H9 (cell line): ENCODE measurements at regions not wholly inside any gene's neighbourhood (a gene's known extent, or its start where the extent isn't known, plus 50 kb on each side); places are given as distances from the start of the nearest gene placed in this dataset.

ENCODE experiments used
- DNase-seq: peaks from one replicate; pipeline ENCODE4 v3.0.0-alpha.2; 2017
- H2AFZ ChIP-seq: one replicate; pipeline ENCODE4 v1.6.1; 2013; ENCODE audit warnings: mild to moderate bottlenecking, low read length, control low read depth, moderate library complexity
- H2AK5ac ChIP-seq: 2 replicates; pipeline ENCODE4 v1.6.1; 2013; ENCODE audit warnings: low read length, control low read depth, mixed read lengths; ENCODE audit not compliant: insufficient read length
- H2BK120ac ChIP-seq: one replicate; pipeline ENCODE4 v1.6.1; 2013; ENCODE audit warnings: low read depth, mild to moderate bottlenecking, low read length, control low read depth, inconsistent platforms; ENCODE audit not compliant: poor library complexity, severe bottlenecking
- H2BK12ac ChIP-seq: 2 replicates; pipeline ENCODE4 v1.6.1; 2013; ENCODE audit warnings: low read length, control low read depth, mixed read lengths, low read depth; ENCODE audit not compliant: insufficient read length
- H2BK15ac ChIP-seq: 2 replicates; pipeline ENCODE4 v1.6.1; 2013; ENCODE audit warnings: low read depth, low read length, control low read depth
- H2BK20ac ChIP-seq: one replicate; pipeline ENCODE4 v1.6.1; 2013; ENCODE audit warnings: low read depth, mild to moderate bottlenecking, low read length, control low read depth, inconsistent platforms; ENCODE audit not compliant: poor library complexity, severe bottlenecking
- H2BK5ac ChIP-seq: 2 replicates; pipeline ENCODE4 v1.6.1; 2013; ENCODE audit warnings: low read length, control low read depth, mixed read lengths; ENCODE audit not compliant: insufficient read length
- H3K14ac ChIP-seq: 2 replicates; pipeline ENCODE4 v1.6.1; 2013; ENCODE audit warnings: low read length, control low read depth; ENCODE audit not compliant: insufficient read depth
- H3K18ac ChIP-seq: 2 replicates; pipeline ENCODE4 v1.6.1; 2013; ENCODE audit warnings: low read depth, mild to moderate bottlenecking, mixed read lengths, low read length, control low read depth; ENCODE audit not compliant: insufficient read length
- H3K23ac ChIP-seq: 2 replicates; pipeline ENCODE4 v1.6.1; 2013; ENCODE audit warnings: low read length, control low read depth, mixed read lengths, low read depth; ENCODE audit not compliant: insufficient read length
- H3K23me2 ChIP-seq: 2 replicates; pipeline ENCODE4 v1.6.1; 2013; ENCODE audit warnings: low read depth, mild to moderate bottlenecking, mixed read lengths, low read length, control low read depth; ENCODE audit not compliant: insufficient read length, poor library complexity, severe bottlenecking
- H3K27ac ChIP-seq: 2 replicates; pipeline ENCODE4 v1.5.1; 2013; ENCODE audit warnings: low read length, control low read depth, mixed read lengths, low read depth; ENCODE audit not compliant: insufficient read length
- H3K27me3 ChIP-seq: 2 replicates; pipeline ENCODE4 v1.6.1; 2013; ENCODE audit warnings: low read length, control low read depth, inconsistent platforms; ENCODE audit not compliant: insufficient read depth
- H3K4ac ChIP-seq: 2 replicates; pipeline ENCODE4 v1.6.1; 2013; ENCODE audit warnings: low read depth, mild to moderate bottlenecking, control low read depth, inconsistent platforms, low read length, moderate library complexity
- H3K4me1 ChIP-seq: 2 replicates; pipeline ENCODE4 v1.6.1; 2013; ENCODE audit warnings: low read length, control low read depth, inconsistent platforms; ENCODE audit not compliant: insufficient read depth
- H3K4me2 ChIP-seq: 2 replicates; pipeline ENCODE4 v1.6.1; 2013; ENCODE audit warnings: low read length, control low read depth, mixed read lengths; ENCODE audit not compliant: insufficient read length, insufficient read depth
- H3K56ac ChIP-seq: 2 replicates; pipeline ENCODE4 v1.6.1; 2013; ENCODE audit warnings: low read depth, mild to moderate bottlenecking, mixed read lengths, low read length, control low read depth; ENCODE audit not compliant: insufficient read length
- H3K79me1 ChIP-seq: 2 replicates; pipeline ENCODE4 v1.6.1; 2013; ENCODE audit warnings: low read depth, mild to moderate bottlenecking, moderate library complexity, low read length, control low read depth, inconsistent platforms; ENCODE audit not compliant: insufficient read depth, poor library complexity, severe bottlenecking
- H3K79me2 ChIP-seq: 2 replicates; pipeline ENCODE4 v1.6.1; 2013; ENCODE audit warnings: low read length, control low read depth, inconsistent platforms; ENCODE audit not compliant: insufficient read depth
- H3K9ac ChIP-seq: 2 replicates; pipeline ENCODE4 v1.6.1; 2013; ENCODE audit warnings: low read length, control low read depth, mixed read lengths; ENCODE audit not compliant: insufficient read length; ENCODE audit errors: extremely low read depth
- H3K9me3 ChIP-seq: one replicate; pipeline ENCODE4 v1.6.1; 2013; ENCODE audit warnings: low read depth, low read length, inconsistent platforms; ENCODE audit not compliant: control insufficient read depth
- H3T11ph ChIP-seq: one replicate; pipeline ENCODE4 v1.6.1; 2013; ENCODE audit warnings: mild to moderate bottlenecking, low read length, control low read depth, inconsistent platforms
- H4K20me1 ChIP-seq: one replicate; pipeline ENCODE4 v1.6.1; 2013; ENCODE audit not compliant: control insufficient read depth, insufficient read length, insufficient read depth
- H4K5ac ChIP-seq: 2 replicates; pipeline ENCODE4 v1.6.1; 2013; ENCODE audit warnings: low read depth, mild to moderate bottlenecking, mixed read lengths, low read length, control low read depth; ENCODE audit not compliant: insufficient read length
- H4K8ac ChIP-seq: replicated peaks from 2 replicates; pipeline ENCODE4 v1.6.1; 2013; ENCODE audit warnings: low read length, control low read depth, mixed read lengths, low read depth; ENCODE audit not compliant: insufficient read length
- H4K91ac ChIP-seq: 2 replicates; pipeline ENCODE4 v1.6.1; 2013; ENCODE audit warnings: low read depth, mild to moderate bottlenecking, moderate library complexity, mixed read lengths, low read length, control low read depth; ENCODE audit not compliant: insufficient read length
- H3K27ac Mint-ChIP-seq, 3 experiments: 2 replicates in 2 of 3; 3 replicates in 1 of 3; pipeline ENCODE4 v1.8.0; 2020 to 2021; ENCODE audit warnings: mixed read lengths in 3 of 3, mild to moderate bottlenecking in 1 of 3, moderate library complexity in 1 of 3
- H3K27me3 Mint-ChIP-seq: 2 replicates; pipeline ENCODE4 v1.8.0; 2021; ENCODE audit warnings: low read depth, mild to moderate bottlenecking, moderate library complexity, mixed read lengths
- H3K36me3 Mint-ChIP-seq, 3 experiments: 2 replicates in 2 of 3; 3 replicates in 1 of 3; pipeline ENCODE4 v1.8.0; 2020 to 2021; ENCODE audit warnings: low read depth in 3 of 3, mixed read lengths in 3 of 3; ENCODE audit not compliant: insufficient read depth in 1 of 3
- H3K4me1 Mint-ChIP-seq, 2 experiments: 2 replicates each; pipeline ENCODE4 v1.8.0; 2020; ENCODE audit warnings: mixed read lengths in 2 of 2
- H3K4me3 Mint-ChIP-seq, 2 experiments: 2 replicates in 1 of 2; 3 replicates in 1 of 2; pipeline ENCODE4 v1.8.0; 2020 to 2021; ENCODE audit warnings: mild to moderate bottlenecking in 2 of 2, mixed read lengths in 2 of 2, moderate library complexity in 1 of 2
- H3K9me3 Mint-ChIP-seq, 2 experiments: 2 replicates in 1 of 2; 3 replicates in 1 of 2; pipeline ENCODE4 v1.8.0; 2020; ENCODE audit warnings: mild to moderate bottlenecking in 2 of 2, mixed read lengths in 2 of 2, moderate library complexity in 1 of 2
- WGBS: extraction: QIAGEN DNeasy Blood & Tissue Kit; methylation state at CpG from one replicate; pipeline ENCODE4 v1.1.7; 2013; ENCODE audit warnings: missing lambda C conversion rate, low lambda C conversion rate, mixed read lengths; ENCODE audit not compliant: insufficient read length; ENCODE audit errors: extremely low coverage; 5-methylcytosine and 5-hydroxymethylcytosine counted together
- TF ChIP-seq, protein P1 (sequence below): fragments of 200-600 bp; sonication (generic); conservative IDR thresholded peaks from 3 replicates; pipeline ENCODE4 v1.8.0; 2021; ENCODE audit warnings: antibody characterized with exemption, mild to moderate bottlenecking

DNA sequence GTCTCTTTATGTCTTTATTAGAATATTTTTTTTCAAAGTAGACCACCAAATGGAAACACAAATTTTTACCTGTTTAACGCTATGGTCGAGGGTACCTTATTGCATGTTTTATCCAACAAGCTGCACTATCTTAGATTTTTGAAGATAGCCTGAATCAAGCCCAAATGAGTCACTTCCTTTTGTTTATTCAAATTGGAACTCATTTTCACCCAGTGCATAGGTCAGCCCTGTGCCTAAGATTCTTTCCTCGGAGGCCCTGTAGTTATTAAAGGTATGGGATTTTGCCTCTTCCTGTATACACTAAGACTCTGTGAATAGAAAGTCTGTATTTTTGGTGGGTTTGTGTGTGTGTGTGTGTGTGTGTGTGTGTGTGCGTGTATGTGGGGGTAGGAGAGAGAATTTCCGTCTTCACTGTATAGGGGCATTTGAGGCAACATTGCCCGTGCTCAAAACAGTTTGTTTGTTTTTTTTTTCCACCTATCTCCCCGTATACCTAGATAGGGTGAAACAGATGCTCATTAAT lies 358.0 kb upstream of the CADM2 start:
- Histone ChIP-seq H3K18ac (no peak overlapping the region), H3K9ac (no peak overlapping the region), H3K4me1 (peaks cover 4% of the 10 kb centered on the region; the same call in 1 of the 2 replicates), H4K8ac (no peak overlapping the region), H3K23me2 (no peaks in the 10 kb centered on the region), H2BK20ac (no peak overlapping the region), H2BK120ac (no peak overlapping the region), H4K20me1 (no peaks in the 10 kb centered on the region), H3K14ac (no peak overlapping the region), H3K56ac (no peak overlapping the region), H3K27me3 (no peaks in the 10 kb centered on the region), H2BK5ac (no peak overlapping the region), H3K9me3 (no peaks in the 10 kb centered on the region), H3T11ph (no peak overlapping the region), H3K79me1 (no peaks in the 10 kb centered on the region), H3K27ac (no peak overlapping the region), H2BK15ac (no peak overlapping the region), H2AFZ (no peak overlapping the region), H2AK5ac (no peak overlapping the region), H3K23ac (no peak overlapping the region), H4K5ac (no peak overlapping the region), H4K91ac (no peak overlapping the region), H3K4me2 (peak overlapping the region; percentile 3), H3K4ac (no peak overlapping the region), H3K79me2 (no peaks in the 10 kb centered on the region), H2BK12ac (no peak overlapping the region)
- Mint-ChIP-seq H3K4me3 (no peak overlapping the region), H3K27me3 (no peaks in the 10 kb centered on the region), H3K9me3 (no peaks in the 10 kb centered on the region), H3K27ac (no peak overlapping the region), H3K4me1 (peaks cover 18 to 19% of the 10 kb centered on the region in 2 experiments), H3K36me3 (no peaks in the 10 kb centered on the region)
- TF ChIP-seq, protein P1, sequence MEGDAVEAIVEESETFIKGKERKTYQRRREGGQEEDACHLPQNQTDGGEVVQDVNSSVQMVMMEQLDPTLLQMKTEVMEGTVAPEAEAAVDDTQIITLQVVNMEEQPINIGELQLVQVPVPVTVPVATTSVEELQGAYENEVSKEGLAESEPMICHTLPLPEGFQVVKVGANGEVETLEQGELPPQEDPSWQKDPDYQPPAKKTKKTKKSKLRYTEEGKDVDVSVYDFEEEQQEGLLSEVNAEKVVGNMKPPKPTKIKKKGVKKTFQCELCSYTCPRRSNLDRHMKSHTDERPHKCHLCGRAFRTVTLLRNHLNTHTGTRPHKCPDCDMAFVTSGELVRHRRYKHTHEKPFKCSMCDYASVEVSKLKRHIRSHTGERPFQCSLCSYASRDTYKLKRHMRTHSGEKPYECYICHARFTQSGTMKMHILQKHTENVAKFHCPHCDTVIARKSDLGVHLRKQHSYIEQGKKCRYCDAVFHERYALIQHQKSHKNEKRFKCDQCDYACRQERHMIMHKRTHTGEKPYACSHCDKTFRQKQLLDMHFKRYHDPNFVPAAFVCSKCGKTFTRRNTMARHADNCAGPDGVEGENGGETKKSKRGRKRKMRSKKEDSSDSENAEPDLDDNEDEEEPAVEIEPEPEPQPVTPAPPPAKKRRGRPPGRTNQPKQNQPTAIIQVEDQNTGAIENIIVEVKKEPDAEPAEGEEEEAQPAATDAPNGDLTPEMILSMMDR = no peak
- no peak for DNase-seq
- WGBS = no CpG with 5 or more reads among the region's 7 CpGs
